IPS DF 19.7 (cell line): ENCODE measurements at regions not wholly inside any gene's neighbourhood (a gene's known extent, or its start where the extent isn't known, plus 50 kb on each side); places are given as distances from the start of the nearest gene placed in this dataset.

Experiments
- DNase-seq: peaks from one replicate; pipeline ENCODE4 v3.0.0-alpha.2; 2013; ENCODE audit warnings: low read depth, low spot score

GRCh38 chr13:65057986-65058385, 2172.2 kb downstream of the PCDH9 start:
- no peak for DNase-seq

- DNase-seq = no peak
Measured at GRCh38 chr13:65054277-65054676, 2175.9 kb downstream of the PCDH9 start.

GRCh38 chr13:65036999-65037398, 2193.1 kb downstream of the PCDH9 start:
- DNase-seq = no peak

GRCh38 chr13:65035302-65035701, 2194.8 kb downstream of the PCDH9 start:
- DNase-seq = no peak

- no peak for DNase-seq
Measured at GRCh38 chr13:65034266-65034665, 2195.9 kb downstream of the PCDH9 start.

GRCh38 chr13:65032825-65033224, 2197.3 kb downstream of the PCDH9 start:
- no peak for DNase-seq

GRCh38 chr13:65028101-65028500, 2202.0 kb downstream of the PCDH9 start:
- no peak for DNase-seq

- no peak for DNase-seq
Measured at GRCh38 chr13:65026505-65026904, 2203.6 kb downstream of the PCDH9 start.

GRCh38 chr13:65011378-65011777, 2218.8 kb downstream of the PCDH9 start:
- no peak for DNase-seq

GRCh38 chr13:64997438-64997837, 2232.7 kb downstream of the PCDH9 start:
- DNase-seq = no peak

GRCh38 chr13:64993514-64994164, 2236.5 kb downstream of the PCDH9 start:
- DNase-seq = no peak

- no peak for DNase-seq
Measured at GRCh38 chr13:64992314-64992713, 2237.8 kb downstream of the PCDH9 start.

- no peak for DNase-seq
Measured at GRCh38 chr13:64985075-64985474, 2245.1 kb downstream of the PCDH9 start.

GRCh38 chr13:64962404-64962803, 2267.7 kb downstream of the PCDH9 start:
- no peak for DNase-seq

GRCh38 chr13:64959276-64959675, 2270.9 kb downstream of the PCDH9 start:
- DNase-seq = no peak

- no peak for DNase-seq
Measured at GRCh38 chr13:64958106-64958505, 2272.0 kb downstream of the PCDH9 start.

- DNase-seq = no peak
Measured at GRCh38 chr13:64938660-64939059, 2291.5 kb downstream of the PCDH9 start.

- DNase-seq = no peak
Measured at GRCh38 chr13:64937302-64937701, 2292.8 kb downstream of the PCDH9 start.

GRCh38 chr13:64936879-64937278, 2293.3 kb downstream of the PCDH9 start:
- DNase-seq = no peak

- DNase-seq = no peak
Measured at GRCh38 chr13:64935441-64935840, 2294.7 kb downstream of the PCDH9 start.

- no peak for DNase-seq
Measured at GRCh38 chr13:64934569-64935362, 2295.4 kb downstream of the PCDH9 start.

GRCh38 chr13:64930636-64931035, 2299.5 kb downstream of the PCDH9 start:
- no peak for DNase-seq
